KBM-7 (cell line): ENCODE measurements at regions not wholly inside any gene's neighbourhood (a gene's known extent, or its start where the extent isn't known, plus 50 kb on each side); places are given as distances from the start of the nearest gene placed in this dataset.

ENCODE experiments used
- DNase-seq: peaks from one replicate; pipeline ENCODE4 v3.0.0-alpha.2; 2015
- in situ Hi-C: fragments of 300-500 bp; cut with MboI; formaldehyde crosslinking; loops from 2 replicates; pipeline ENCODE4 v1.14.3; 2020; ENCODE audit warnings: low sequenced_read_pairs, low pct_unique_long_range_greater_than_20kb, mixed read lengths

DNA sequence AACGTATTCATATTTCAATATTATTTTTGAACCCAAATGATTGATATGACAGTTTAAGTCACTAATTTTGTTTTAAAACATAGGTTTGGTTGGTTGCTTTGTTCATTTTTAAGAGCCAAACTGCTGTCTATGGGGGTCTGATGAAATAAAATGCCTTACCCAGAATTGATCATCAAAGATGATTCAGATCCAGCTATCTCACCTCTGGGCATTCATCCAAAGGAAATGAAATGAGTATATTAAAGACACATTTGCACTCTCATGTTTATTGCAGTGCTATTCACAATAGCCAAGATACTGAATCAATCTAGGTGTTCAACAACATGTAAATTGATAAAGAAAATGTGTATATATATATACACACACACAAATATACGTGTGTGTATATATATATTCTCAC, 326.9 kb upstream of the GULP1 start:
- in situ Hi-C loops, result no loop called here

DNA sequence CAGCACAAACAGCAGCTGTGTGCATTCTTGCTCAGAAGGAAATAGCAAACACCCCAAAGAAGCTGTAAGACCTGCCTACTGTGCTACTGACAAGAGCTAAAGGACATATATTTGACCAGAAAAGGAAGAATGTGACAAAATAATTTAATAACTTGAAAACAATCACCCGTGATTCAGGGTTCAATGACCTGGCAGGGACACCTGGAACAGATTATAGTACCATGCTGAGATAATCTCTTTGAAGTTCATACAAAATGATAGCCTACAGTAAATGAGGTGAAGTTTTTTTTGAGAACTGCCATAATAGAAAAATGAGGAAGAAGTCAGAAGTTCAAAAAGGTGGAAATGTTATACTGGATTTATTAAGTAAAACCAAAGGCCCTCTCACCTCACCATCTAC, 324.8 kb upstream of the GULP1 start:
- DNase-seq, result no peak
- in situ Hi-C loops, result no loop called here

More for the DNA sequence above, 326.9 kb upstream of the GULP1 start:
- no peak for DNase-seq

DNA sequence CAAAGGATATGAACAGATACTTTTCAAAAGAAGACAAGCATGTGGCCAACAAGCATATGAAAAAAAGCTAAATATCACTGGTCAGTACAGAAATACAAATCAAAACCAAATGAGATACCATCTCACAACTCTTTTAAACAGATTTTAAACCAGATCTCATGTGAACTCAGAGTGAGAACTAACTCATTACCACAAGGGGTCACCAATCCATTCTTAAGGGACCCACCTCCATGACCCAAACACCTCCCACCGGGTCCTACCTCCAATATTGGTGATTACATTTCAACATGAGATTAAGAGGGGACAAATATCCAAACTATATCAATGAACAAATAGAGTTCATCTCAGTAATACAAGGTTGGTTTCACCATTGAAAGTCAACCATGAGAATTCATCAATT, 319.8 kb upstream of the GULP1 start:
- in situ Hi-C loops, result no loop called here

GRCh38 chr2:187976259-187976985, 315.3 kb upstream of the GULP1 start:
- DNase-seq, result no peak
- in situ Hi-C loops, result no loop called here

More for the DNA sequence above, 319.8 kb upstream of the GULP1 start:
- DNase-seq, result peak; percentile 16

DNA sequence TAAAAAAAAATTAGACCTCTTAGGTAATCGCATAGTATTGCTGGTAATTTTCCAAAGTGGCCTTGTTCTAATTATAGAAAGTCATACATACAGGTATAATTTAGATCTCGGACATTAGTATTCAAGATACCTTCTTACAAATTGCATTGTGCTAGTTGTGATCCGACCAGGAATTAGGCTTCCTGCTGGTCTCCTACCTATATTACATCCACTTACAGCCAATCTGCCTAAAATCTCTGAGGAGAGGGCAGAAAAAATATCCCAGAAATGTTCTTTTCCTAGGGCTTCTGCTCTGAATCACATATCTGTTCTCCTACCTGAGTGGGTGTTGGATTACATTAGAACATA, 314.7 kb upstream of the GULP1 start:
- no peak for DNase-seq
- in situ Hi-C loops, result no loop called here

- DNase-seq, result no peak
- in situ Hi-C loops, result no loop called here
Measured at GRCh38 chr2:187978356-187978755, 313.3 kb upstream of the GULP1 start.

- in situ Hi-C loops, result no loop called here
- DNase-seq, result peak; percentile 96
Measured at GRCh38 chr2:187982668-187983067, 309.0 kb upstream of the GULP1 start.

DNA sequence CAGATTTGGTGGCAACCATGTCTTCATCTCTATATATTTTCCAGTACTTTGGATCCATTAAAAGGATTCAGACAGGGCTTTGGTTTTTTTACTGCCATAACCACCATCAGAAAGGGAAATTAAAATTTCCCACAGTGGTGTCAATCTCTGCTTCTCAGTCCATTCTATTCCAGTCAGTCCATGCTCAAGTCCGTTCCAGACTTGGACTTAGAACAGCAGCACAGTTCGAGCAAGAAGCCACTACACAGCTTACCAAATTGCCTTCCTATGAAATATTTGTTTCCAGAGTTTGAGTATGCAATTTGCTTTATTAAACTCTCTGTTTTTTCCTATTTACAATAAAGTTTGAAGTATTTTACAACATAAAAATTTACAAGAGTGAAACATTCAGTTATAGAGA, 306.5 kb upstream of the GULP1 start:
- in situ Hi-C loops, result no loop called here
- no peak for DNase-seq

GRCh38 chr2:187985923-187986322, 305.8 kb upstream of the GULP1 start:
- DNase-seq, result no peak
- in situ Hi-C loops, result no loop called here

DNA sequence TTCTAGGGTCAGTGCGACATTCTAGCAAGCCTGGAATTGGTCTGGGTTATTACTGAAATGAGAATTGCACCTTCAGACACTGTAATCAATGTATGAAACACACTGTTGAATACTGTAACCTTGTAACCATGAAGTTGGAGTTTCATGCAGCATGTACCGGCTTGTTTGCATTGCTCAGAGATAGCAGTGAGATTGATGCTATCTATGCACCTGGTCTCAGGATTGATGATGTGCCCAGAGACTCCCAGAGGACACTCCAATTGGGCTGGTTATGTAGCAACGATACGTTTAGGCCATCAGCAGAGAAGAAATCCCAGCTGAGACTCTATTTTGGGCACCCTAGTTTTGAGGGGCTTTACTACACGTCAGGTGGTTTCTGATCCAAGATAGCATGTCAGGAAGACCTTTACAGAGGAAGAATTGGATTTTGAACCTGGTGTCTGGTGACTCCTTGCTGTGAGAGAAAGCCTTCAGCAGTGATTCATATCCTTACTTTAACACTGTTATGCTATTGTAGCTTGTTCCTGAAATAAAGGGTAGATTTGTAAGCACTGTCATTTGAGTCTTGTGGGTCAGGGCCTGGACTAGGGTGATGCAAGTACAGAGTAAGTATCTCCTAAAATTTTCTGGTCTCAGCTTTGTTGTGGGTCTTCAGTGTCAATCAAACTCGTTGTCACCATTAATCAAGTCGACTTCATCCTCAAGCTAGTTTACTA, 305.1 kb upstream of the GULP1 start:
- in situ Hi-C loops, result no loop called here
- DNase-seq, result no peak

GRCh38 chr2:187988348-187988747, 303.3 kb upstream of the GULP1 start:
- DNase-seq, result no peak
- in situ Hi-C loops, result no loop called here

DNA sequence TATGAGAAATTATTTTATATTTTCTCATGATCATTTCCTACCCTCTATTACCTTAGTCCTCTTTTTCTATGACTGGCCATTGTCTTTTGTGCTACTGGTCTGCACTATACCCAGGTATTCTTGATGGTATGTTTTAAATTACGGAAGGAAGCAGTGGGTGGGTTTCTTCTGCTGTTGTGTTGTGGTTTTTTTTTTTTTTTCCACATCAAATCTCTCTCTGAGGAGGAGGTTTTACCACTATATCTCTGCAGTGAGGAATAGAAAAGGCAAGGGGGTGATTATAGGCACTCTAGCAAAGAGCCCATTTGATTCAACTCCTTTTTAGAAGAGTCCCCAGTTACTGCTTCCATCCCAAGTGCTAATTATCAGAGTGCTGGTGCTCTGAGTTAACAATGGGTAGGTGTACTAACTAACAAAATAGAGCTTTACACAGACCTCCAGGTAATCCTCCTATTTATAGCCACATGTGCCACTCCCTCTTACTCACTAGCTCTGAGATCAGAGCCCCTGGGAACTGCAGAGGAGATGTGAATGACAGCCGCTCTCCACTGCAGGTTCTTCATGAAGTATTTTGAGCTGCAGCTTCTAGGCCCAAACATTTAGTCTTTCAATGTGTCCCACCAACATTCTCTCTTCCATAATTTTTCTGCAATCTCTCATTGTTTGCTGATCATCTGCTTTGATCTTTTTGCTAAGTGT, 301.6 kb upstream of the GULP1 start:
- DNase-seq, result peak; percentile 64
- in situ Hi-C loops, result no loop called here

DNA sequence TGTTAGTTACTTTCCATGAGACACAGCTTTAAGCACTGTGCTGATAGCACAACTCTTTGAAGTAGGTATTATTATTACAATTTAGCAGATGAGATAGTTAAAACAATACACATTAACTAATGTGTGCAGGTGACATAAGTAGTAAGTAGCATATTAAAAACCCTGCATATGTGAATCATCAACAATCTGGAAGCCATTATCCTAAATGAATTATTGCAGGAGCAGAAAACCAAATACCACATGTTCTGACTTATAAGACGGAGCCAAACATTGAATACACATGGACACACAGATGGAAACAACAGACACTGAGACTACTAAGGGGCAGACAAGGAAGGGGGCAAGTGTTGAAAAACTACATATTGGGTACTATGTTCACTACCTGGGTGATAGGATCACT, 300.3 kb upstream of the GULP1 start:
- in situ Hi-C loops, result no loop called here
- DNase-seq, result no peak

DNA sequence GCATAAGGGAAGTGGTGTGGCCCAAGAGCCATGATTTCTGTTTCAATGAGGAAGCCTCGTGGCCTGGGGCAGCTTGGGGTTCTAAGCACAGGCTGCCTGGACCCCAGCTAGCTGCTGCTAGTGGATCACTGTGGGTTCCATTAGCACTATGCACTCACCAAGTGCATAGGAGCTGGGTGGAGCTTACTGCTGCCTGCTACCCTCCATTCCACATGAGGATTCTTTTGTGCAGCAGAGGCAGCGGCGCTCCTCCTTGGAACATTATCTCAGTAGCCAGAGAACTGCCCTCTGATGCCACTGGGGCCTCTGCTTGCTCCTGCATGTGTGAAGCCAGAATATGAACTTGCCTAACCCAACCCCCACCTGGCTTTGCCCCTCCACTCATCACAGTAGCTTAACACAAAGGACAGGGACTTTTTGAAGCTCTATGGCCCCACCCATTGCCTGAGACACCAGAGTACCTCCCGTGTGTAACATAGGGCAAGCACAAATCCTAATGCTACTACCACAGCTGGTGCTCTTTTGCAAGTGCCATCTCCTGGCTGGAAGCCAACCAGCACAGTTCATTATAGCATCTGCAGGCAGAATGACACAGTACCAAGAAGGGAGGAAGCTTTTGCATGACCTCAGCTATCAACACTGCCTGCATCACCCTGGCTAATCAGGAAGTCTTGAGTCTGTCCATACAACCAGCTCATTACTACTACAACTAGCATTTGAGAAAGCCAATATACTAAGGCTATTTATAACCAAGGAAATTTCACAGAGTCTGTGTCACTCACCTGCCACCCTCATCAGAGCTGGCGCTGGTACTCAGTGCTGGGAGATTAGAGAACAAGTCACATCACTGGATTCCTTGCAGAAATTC, 297.0 kb upstream of the GULP1 start:
- in situ Hi-C loops, result no loop called here
- no peak for DNase-seq

GRCh38 chr2:187995556-187995955, 296.1 kb upstream of the GULP1 start:
- in situ Hi-C loops, result no loop called here
- no peak for DNase-seq

DNA sequence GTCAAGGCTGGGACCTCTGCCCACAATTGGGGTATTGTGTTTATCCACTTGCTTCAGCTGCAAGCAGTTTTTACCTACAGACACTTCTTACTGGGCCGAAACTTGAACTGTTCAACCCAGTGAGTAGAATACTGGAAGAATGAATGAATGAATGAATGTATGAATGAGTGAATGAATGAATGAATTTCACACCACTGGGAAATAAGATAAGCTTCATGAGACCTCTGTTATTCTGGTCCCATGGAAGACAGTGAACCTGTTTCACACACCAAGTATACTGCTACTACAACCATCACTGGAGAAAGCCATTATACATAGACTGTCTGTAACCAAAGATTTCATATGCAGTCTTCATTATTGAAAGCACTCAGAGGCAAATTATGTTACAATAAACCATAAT, 295.0 kb upstream of the GULP1 start:
- no peak for DNase-seq
- in situ Hi-C loops, result no loop called here

- DNase-seq, result no peak
- in situ Hi-C loops, result no loop called here
Measured at GRCh38 chr2:188000189-188000588, 291.5 kb upstream of the GULP1 start.

- in situ Hi-C loops, result no loop called here
- no peak for DNase-seq
Measured at GRCh38 chr2:188003800-188004199, 287.9 kb upstream of the GULP1 start.

- in situ Hi-C loops, result no loop called here
Measured at GRCh38 chr2:188013767-188014166, 277.9 kb upstream of the GULP1 start.

More at GRCh38 chr2:188013767-188014166, 277.9 kb upstream of the GULP1 start:
- DNase-seq, result no peak
